Mammary epithelial cell (primary cell): ENCODE measurements at regions not wholly inside any gene's neighbourhood (a gene's known extent, or its start where the extent isn't known, plus 50 kb on each side); places are given as distances from the start of the nearest gene placed in this dataset.

Source experiments
- EZH2 ChIP-seq: IDR thresholded peaks from 2 replicates; pipeline ENCODE4 v1.6.1; 2012; ENCODE audit warnings: low read length, inconsistent platforms, borderline replicate concordance
- TF ChIP-seq, protein P1 (sequence below), 2 donors: IDR thresholded peaks in 1 of 2; conservative IDR thresholded peaks in 1 of 2; 2 replicates each; pipeline ENCODE4 v1.5.1; 2011 to 2012; ENCODE audit warnings: inconsistent platforms in 2 of 2, low read length in 2 of 2, mild to moderate bottlenecking in 2 of 2, control low read depth in 1 of 2, low read depth in 1 of 2; ENCODE audit not compliant: insufficient read depth in 1 of 2; ENCODE audit errors: extremely low read depth in 1 of 2

DNA sequence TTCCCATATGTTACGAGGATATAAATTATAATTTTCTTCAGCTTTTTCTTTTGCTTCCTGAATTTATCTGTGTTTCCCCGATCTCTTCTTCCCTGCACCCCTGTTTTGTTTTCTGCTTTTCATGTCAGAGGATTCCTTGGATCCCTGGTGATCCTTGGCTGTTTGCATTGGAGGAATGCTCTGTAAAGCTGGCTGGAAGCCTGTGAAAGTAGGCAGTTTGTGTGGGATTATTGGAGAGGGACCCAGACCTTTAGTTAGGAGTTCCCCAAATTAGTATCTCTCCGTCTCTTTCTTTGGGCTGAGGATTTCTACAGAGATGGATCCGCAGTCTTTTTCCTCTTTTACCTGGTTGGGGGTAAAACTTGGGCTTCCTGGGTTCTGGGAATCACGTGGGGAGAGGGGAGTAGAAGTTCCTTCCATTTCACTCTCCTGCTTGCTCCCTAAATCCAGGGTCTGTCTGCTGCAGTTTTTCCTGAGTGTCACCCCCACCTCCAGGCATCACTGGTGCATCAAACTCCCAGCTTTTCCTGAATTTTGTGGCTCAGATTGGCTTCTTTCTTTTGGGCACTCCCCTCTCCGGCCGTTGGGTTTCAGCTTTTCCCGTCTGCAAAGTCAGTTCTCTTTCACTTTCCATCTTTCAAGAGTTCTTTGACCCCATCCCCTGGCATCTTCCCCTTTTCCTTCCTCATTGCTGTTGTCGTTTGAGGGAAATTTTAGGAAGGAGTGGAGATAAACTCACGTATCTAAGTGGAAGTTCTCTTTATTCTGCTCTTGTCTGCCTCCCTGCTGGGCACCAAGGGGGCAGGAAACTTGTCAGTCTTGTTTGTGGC, 79.1 kb upstream of the ALX4 start:
- TF ChIP-seq, protein P1, sequence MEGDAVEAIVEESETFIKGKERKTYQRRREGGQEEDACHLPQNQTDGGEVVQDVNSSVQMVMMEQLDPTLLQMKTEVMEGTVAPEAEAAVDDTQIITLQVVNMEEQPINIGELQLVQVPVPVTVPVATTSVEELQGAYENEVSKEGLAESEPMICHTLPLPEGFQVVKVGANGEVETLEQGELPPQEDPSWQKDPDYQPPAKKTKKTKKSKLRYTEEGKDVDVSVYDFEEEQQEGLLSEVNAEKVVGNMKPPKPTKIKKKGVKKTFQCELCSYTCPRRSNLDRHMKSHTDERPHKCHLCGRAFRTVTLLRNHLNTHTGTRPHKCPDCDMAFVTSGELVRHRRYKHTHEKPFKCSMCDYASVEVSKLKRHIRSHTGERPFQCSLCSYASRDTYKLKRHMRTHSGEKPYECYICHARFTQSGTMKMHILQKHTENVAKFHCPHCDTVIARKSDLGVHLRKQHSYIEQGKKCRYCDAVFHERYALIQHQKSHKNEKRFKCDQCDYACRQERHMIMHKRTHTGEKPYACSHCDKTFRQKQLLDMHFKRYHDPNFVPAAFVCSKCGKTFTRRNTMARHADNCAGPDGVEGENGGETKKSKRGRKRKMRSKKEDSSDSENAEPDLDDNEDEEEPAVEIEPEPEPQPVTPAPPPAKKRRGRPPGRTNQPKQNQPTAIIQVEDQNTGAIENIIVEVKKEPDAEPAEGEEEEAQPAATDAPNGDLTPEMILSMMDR (conservative IDR thresholded peaks at IDR 0.05 in 1 of 2, IDR thresholded peaks at IDR 0.05 in 1 of 2; ENCODE audit: extremely low read depth in 1 of 2, insufficient read depth in 1 of 2, low read depth in 1 of 2, low read length in 2 of 2) = no peak
- TF ChIP-seq EZH2 = no peak
